CD4-positive, CD25-positive, alpha-beta regulatory T cell (primary cell): ENCODE measurements at regions not wholly inside any gene's neighbourhood (a gene's known extent, or its start where the extent isn't known, plus 50 kb on each side); places are given as distances from the start of the nearest gene placed in this dataset.

Source experiments
- ATAC-seq, 2 donors: fragments of 150-1000 bp; cut with Tn5 transposase; one replicate each; pipeline ENCODE4 v1.10.0; 2021; ENCODE audit warnings: low read depth in 2 of 2, moderate number of reproducible peaks in 2 of 2, moderate library complexity in 1 of 2
- DNase-seq, 3 donors: peaks; one replicate each; pipeline versions ENCODE4 v3.0.0 to v3.0.0-alpha.2; 2012 to 2022; ENCODE audit warnings: mixed read lengths in 1 of 3
- H3K27ac ChIP-seq: one replicate; pipeline ENCODE4 v1.7.0; 2013; ENCODE audit warnings: mild to moderate bottlenecking, low read length; ENCODE audit not compliant: insufficient read depth, poor library complexity, severe bottlenecking
- H3K27me3 ChIP-seq: one replicate; pipeline ENCODE4 v1.7.0; 2013; ENCODE audit warnings: low read length; ENCODE audit not compliant: control insufficient read depth, insufficient read depth
- H3K36me3 ChIP-seq: one replicate; pipeline ENCODE4 v1.7.0; 2013; ENCODE audit warnings: mild to moderate bottlenecking, low read length, moderate library complexity; ENCODE audit not compliant: control insufficient read depth, insufficient read depth
- H3K4me1 ChIP-seq: 2 replicates; pipeline ENCODE4 v1.7.0; 2013; ENCODE audit warnings: mild to moderate bottlenecking, low read length; ENCODE audit not compliant: insufficient read depth, control insufficient read depth, poor library complexity, severe bottlenecking
- H3K4me3 ChIP-seq: one replicate; pipeline ENCODE4 v1.7.0; 2013; ENCODE audit warnings: low read depth, mild to moderate bottlenecking, low read length, moderate library complexity
- H3K9me3 ChIP-seq, 2 experiments: 1 replicate in 1 of 2; 2 replicates in 1 of 2; pipeline ENCODE4 v1.7.0; 2013; ENCODE audit warnings: low read length in 2 of 2, mild to moderate bottlenecking in 1 of 2, moderate library complexity in 1 of 2; ENCODE audit not compliant: control insufficient read depth in 2 of 2
- H3K27ac Mint-ChIP-seq, 3 donors: one replicate each; pipeline ENCODE4 v1.8.0; 2020 to 2022; ENCODE audit warnings: mild to moderate bottlenecking in 3 of 3, mixed read lengths in 3 of 3, moderate library complexity in 2 of 3
- H3K27me3 Mint-ChIP-seq: one replicate; pipeline ENCODE4 v1.8.0; 2022; ENCODE audit warnings: mild to moderate bottlenecking, mixed read lengths
- H3K36me3 Mint-ChIP-seq: one replicate; pipeline ENCODE4 v1.8.0; 2020; ENCODE audit warnings: mixed read lengths
- H3K4me1 Mint-ChIP-seq, 4 donors: one replicate each; pipeline ENCODE4 v1.8.0; 2020 to 2022; ENCODE audit warnings: mixed read lengths in 4 of 4, mild to moderate bottlenecking in 1 of 4
- H3K4me3 Mint-ChIP-seq, 4 donors: one replicate each; pipeline ENCODE4 v1.8.0; 2020 to 2022; ENCODE audit warnings: mild to moderate bottlenecking in 4 of 4, mixed read lengths in 4 of 4, moderate library complexity in 3 of 4
- H3K9me3 Mint-ChIP-seq, 7 donors: one replicate each; pipeline ENCODE4 v1.8.0; 2020 to 2022; ENCODE audit warnings: mixed read lengths in 7 of 7, mild to moderate bottlenecking in 3 of 7, moderate library complexity in 2 of 7

GRCh38 chr4:155548173-155548572 lies 118.5 kb upstream of the GUCY1A1 start:
- Histone ChIP-seq H3K4me1 (no peaks in the 10 kb centered on the region), H3K4me3 (no peak overlapping the region), H3K36me3 (no peaks in the 10 kb centered on the region), H3K27ac (no peak overlapping the region), H3K9me3 (no peaks in the 10 kb centered on the region), H3K27me3 (no peaks in the 10 kb centered on the region)
- Mint-ChIP-seq H3K27me3 (no peaks in the 10 kb centered on the region), H3K27ac (no peak overlapping the region), H3K9me3 (peaks cover 0 to 8% (median 3%) of the 10 kb centered on the region in 7 donors), H3K4me3 (no peak overlapping the region), H3K4me1 (no peaks in the 10 kb centered on the region), H3K36me3 (no peaks in the 10 kb centered on the region)
- DNase-seq: no peak
- ATAC-seq: no peak

GRCh38 chr4:155546451-155546850 lies 120.2 kb upstream of the GUCY1A1 start:
- no peak overlapping the region for H3K4me3 ChIP-seq
- H3K27ac ChIP-seq: no peak overlapping the region
- Mint-ChIP-seq H3K9me3 (peaks cover 0 to 3% (median 0%) of the 10 kb centered on the region in 7 donors), H3K4me1 (no peaks in the 10 kb centered on the region), H3K36me3 (no peaks in the 10 kb centered on the region), H3K27ac (no peak overlapping the region), H3K27me3 (no peaks in the 10 kb centered on the region), H3K4me3 (no peak overlapping the region)
- H3K27me3 ChIP-seq: no peaks in the 10 kb centered on the region
- ATAC-seq (no peak), DNase-seq (no peak)
- no peaks in the 10 kb centered on the region for H3K4me1 ChIP-seq
- no peaks in the 10 kb centered on the region for H3K9me3 ChIP-seq
- H3K36me3 ChIP-seq: no peaks in the 10 kb centered on the region

- no peaks in the 10 kb centered on the region for H3K27me3 Mint-ChIP-seq
- H3K4me1 ChIP-seq: no peaks in the 10 kb centered on the region
- no peak for DNase-seq
- no peaks in the 10 kb centered on the region for H3K4me1 Mint-ChIP-seq
- peaks cover 0 to 3% (median 0%) of the 10 kb centered on the region in 7 donors for H3K9me3 Mint-ChIP-seq
- no peak overlapping the region for H3K4me3 ChIP-seq
- no peaks in the 10 kb centered on the region for H3K36me3 Mint-ChIP-seq
- H3K27me3 ChIP-seq: no peaks in the 10 kb centered on the region
- H3K27ac ChIP-seq: no peak overlapping the region
- no peak overlapping the region for H3K4me3 Mint-ChIP-seq
- no peaks in the 10 kb centered on the region for H3K36me3 ChIP-seq
- H3K27ac Mint-ChIP-seq: no peak overlapping the region
- no peak for ATAC-seq
- no peaks in the 10 kb centered on the region for H3K9me3 ChIP-seq
Observed at GRCh38 chr4:155545456-155545855, 121.2 kb upstream of the GUCY1A1 start.

- Mint-ChIP-seq H3K4me1 (no peaks in the 10 kb centered on the region), H3K9me3 (peaks cover 0 to 3% (median 0%) of the 10 kb centered on the region in 7 donors), H3K27ac (no peak overlapping the region), H3K27me3 (no peaks in the 10 kb centered on the region), H3K36me3 (no peaks in the 10 kb centered on the region), H3K4me3 (no peak overlapping the region)
- Histone ChIP-seq H3K9me3 (no peaks in the 10 kb centered on the region), H3K4me3 (no peak overlapping the region), H3K27ac (no peak overlapping the region), H3K27me3 (no peaks in the 10 kb centered on the region), H3K4me1 (no peaks in the 10 kb centered on the region), H3K36me3 (no peaks in the 10 kb centered on the region)
- DNase-seq (no peak), ATAC-seq (no peak)
Observed at GRCh38 chr4:155544547-155544946, 122.1 kb upstream of the GUCY1A1 start.

- Mint-ChIP-seq H3K9me3 (peaks cover 0 to 3% (median 0%) of the 10 kb centered on the region in 7 donors), H3K36me3 (no peaks in the 10 kb centered on the region), H3K4me3 (no peak overlapping the region), H3K4me1 (no peaks in the 10 kb centered on the region), H3K27ac (no peak overlapping the region), H3K27me3 (no peaks in the 10 kb centered on the region)
- no peaks in the 10 kb centered on the region for H3K36me3 ChIP-seq
- no peak overlapping the region for H3K27ac ChIP-seq
- H3K4me3 ChIP-seq: no peak overlapping the region
- ATAC-seq (no peak), DNase-seq (no peak)
- no peaks in the 10 kb centered on the region for H3K27me3 ChIP-seq
- no peaks in the 10 kb centered on the region for H3K4me1 ChIP-seq
- H3K9me3 ChIP-seq: no peaks in the 10 kb centered on the region
Observed at GRCh38 chr4:155543126-155543765, 123.4 kb upstream of the GUCY1A1 start.

- DNase-seq (no peak), ATAC-seq (no peak)
- H3K36me3 ChIP-seq: no peaks in the 10 kb centered on the region
- no peaks in the 10 kb centered on the region for H3K27me3 Mint-ChIP-seq
- H3K27ac ChIP-seq: no peak overlapping the region
- H3K4me3 Mint-ChIP-seq: no peak overlapping the region
- no peaks in the 10 kb centered on the region for H3K27me3 ChIP-seq
- H3K4me3 ChIP-seq: no peak overlapping the region
- H3K9me3 ChIP-seq: no peaks in the 10 kb centered on the region
- peaks cover 0 to 3% (median 0%) of the 10 kb centered on the region in 7 donors for H3K9me3 Mint-ChIP-seq
- H3K4me1 Mint-ChIP-seq: no peaks in the 10 kb centered on the region
- H3K36me3 Mint-ChIP-seq: no peaks in the 10 kb centered on the region
- no peak overlapping the region for H3K27ac Mint-ChIP-seq
- H3K4me1 ChIP-seq: no peaks in the 10 kb centered on the region
Observed at GRCh38 chr4:155542415-155542814, 124.2 kb upstream of the GUCY1A1 start.

- H3K27me3 ChIP-seq: no peaks in the 10 kb centered on the region
- no peaks in the 10 kb centered on the region for H3K36me3 ChIP-seq
- Mint-ChIP-seq H3K4me1 (no peaks in the 10 kb centered on the region), H3K9me3 (peaks cover 0 to 3% (median 0%) of the 10 kb centered on the region in 7 donors), H3K4me3 (no peak overlapping the region), H3K27me3 (no peaks in the 10 kb centered on the region), H3K36me3 (no peaks in the 10 kb centered on the region), H3K27ac (no peak overlapping the region)
- H3K4me3 ChIP-seq: no peak overlapping the region
- no peaks in the 10 kb centered on the region for H3K9me3 ChIP-seq
- no peak overlapping the region for H3K27ac ChIP-seq
- no peak for ATAC-seq
- H3K4me1 ChIP-seq: no peaks in the 10 kb centered on the region
- DNase-seq: no peak
Observed at GRCh38 chr4:155541716-155542115, 124.9 kb upstream of the GUCY1A1 start.

- Histone ChIP-seq H3K4me3 (no peak overlapping the region), H3K9me3 (no peaks in the 10 kb centered on the region), H3K27me3 (no peaks in the 10 kb centered on the region), H3K4me1 (no peaks in the 10 kb centered on the region), H3K27ac (no peak overlapping the region), H3K36me3 (no peaks in the 10 kb centered on the region)
- no peak overlapping the region for H3K27ac Mint-ChIP-seq
- no peaks in the 10 kb centered on the region for H3K27me3 Mint-ChIP-seq
- H3K36me3 Mint-ChIP-seq: no peaks in the 10 kb centered on the region
- H3K4me3 Mint-ChIP-seq: no peak overlapping the region
- ATAC-seq (no peak), DNase-seq (no peak)
- peaks cover 0 to 3% (median 0%) of the 10 kb centered on the region in 7 donors for H3K9me3 Mint-ChIP-seq
- no peaks in the 10 kb centered on the region for H3K4me1 Mint-ChIP-seq
Observed at GRCh38 chr4:155540698-155541097, 126.0 kb upstream of the GUCY1A1 start.
